H1 (cell line): ENCODE measurements at regions not wholly inside any gene's neighbourhood (a gene's known extent, or its start where the extent isn't known, plus 50 kb on each side); places are given as distances from the start of the nearest gene placed in this dataset.

ENCODE experiments used
- CHD2 ChIP-seq: IDR thresholded peaks from 2 replicates; pipeline ENCODE4 v1.6.1; 2012; ENCODE audit warnings: low read length, improper control_type of control experiment
- CHD7 ChIP-seq: fragments of 300-600 bp; sonication (generic); IDR thresholded peaks from 2 replicates; pipeline ENCODE4 v1.7.1; 2012; ENCODE audit warnings: low read length, moderate library complexity, mild to moderate bottlenecking, inconsistent platforms; ENCODE audit not compliant: insufficient replicate concordance
- FOSL1 ChIP-seq: IDR thresholded peaks from 2 replicates; pipeline ENCODE4 v1.6.1; 2011; ENCODE audit warnings: mild to moderate bottlenecking, low read depth, low read length, moderate library complexity; ENCODE audit not compliant: insufficient read depth
- HDAC2 ChIP-seq, 2 experiments: fragments of 300-600 bp in 1 of 2; sonication (generic) in 1 of 2; IDR thresholded peaks; 2 replicates each; pipeline ENCODE4 v1.6.1; 2011 to 2012; ENCODE audit warnings: low read depth in 2 of 2, low read length in 2 of 2, mild to moderate bottlenecking in 2 of 2, moderate library complexity in 2 of 2, borderline replicate concordance in 1 of 2, inconsistent platforms in 1 of 2
- PHF8 ChIP-seq: fragments of 200-600 bp; sonication (generic); conservative IDR thresholded peaks from 2 replicates; pipeline ENCODE4 v1.7.1; 2012; ENCODE audit warnings: low read depth, mild to moderate bottlenecking, inconsistent platforms, low read length, moderate library complexity
- SIRT6 ChIP-seq: IDR thresholded peaks from one replicate; pipeline ENCODE4 v1.7.1; 2012; ENCODE audit warnings: low read length, inconsistent platforms
- SRF ChIP-seq: IDR thresholded peaks from 2 replicates; pipeline ENCODE4 v1.6.1; 2011; ENCODE audit warnings: mild to moderate bottlenecking, low read depth, low read length, moderate library complexity
- TAF7 ChIP-seq: optimal IDR thresholded peaks from 2 replicates; pipeline ENCODE3; 2011; ENCODE audit warnings: low read depth, mild to moderate bottlenecking, inconsistent platforms, low read length, moderate library complexity, borderline replicate concordance
- TBP ChIP-seq: IDR thresholded peaks from 2 replicates; pipeline ENCODE4 v1.6.1; 2011; ENCODE audit warnings: low read depth, low read length, improper control_type of control experiment
- TEAD4 ChIP-seq: IDR thresholded peaks from 2 replicates; pipeline ENCODE4 v1.6.1; 2012; ENCODE audit warnings: low read depth, low read length, inconsistent platforms, mixed read lengths
- YY1 ChIP-seq: IDR thresholded peaks from 2 replicates; pipeline ENCODE4 v1.6.1; 2011; ENCODE audit warnings: low read depth, mild to moderate bottlenecking, low read length

- TF ChIP-seq CHD7 (no peak), TAF7 (no peak), CHD2 (no peak), SIRT6 (no peak), HDAC2 (IDR thresholded peaks at IDR 0.05; ENCODE audit: borderline replicate concordance in 1 of 2, low read depth in 2 of 2, low read length in 2 of 2) (no peak), TEAD4 (no peak), PHF8 (no peak), FOSL1 (no peak), SRF (no peak), YY1 (no peak), TBP (no peak)
Observed at GRCh38 chr16:55015181-55015913, 84.7 kb downstream of the IRX5 start (continued).
